H9 (cell line): ENCODE measurements at regions not wholly inside any gene's neighbourhood (a gene's known extent, or its start where the extent isn't known, plus 50 kb on each side); places are given as distances from the start of the nearest gene placed in this dataset.

ENCODE experiments used
- DNase-seq: peaks from one replicate; pipeline ENCODE4 v3.0.0-alpha.2; 2017
- H2AFZ ChIP-seq: one replicate; pipeline ENCODE4 v1.6.1; 2013; ENCODE audit warnings: mild to moderate bottlenecking, low read length, control low read depth, moderate library complexity
- H2AK5ac ChIP-seq: 2 replicates; pipeline ENCODE4 v1.6.1; 2013; ENCODE audit warnings: low read length, control low read depth, mixed read lengths; ENCODE audit not compliant: insufficient read length
- H2BK120ac ChIP-seq: one replicate; pipeline ENCODE4 v1.6.1; 2013; ENCODE audit warnings: low read depth, mild to moderate bottlenecking, low read length, control low read depth, inconsistent platforms; ENCODE audit not compliant: poor library complexity, severe bottlenecking
- H2BK12ac ChIP-seq: 2 replicates; pipeline ENCODE4 v1.6.1; 2013; ENCODE audit warnings: low read length, control low read depth, mixed read lengths, low read depth; ENCODE audit not compliant: insufficient read length
- H2BK15ac ChIP-seq: 2 replicates; pipeline ENCODE4 v1.6.1; 2013; ENCODE audit warnings: low read depth, low read length, control low read depth
- H2BK20ac ChIP-seq: one replicate; pipeline ENCODE4 v1.6.1; 2013; ENCODE audit warnings: low read depth, mild to moderate bottlenecking, low read length, control low read depth, inconsistent platforms; ENCODE audit not compliant: poor library complexity, severe bottlenecking
- H2BK5ac ChIP-seq: 2 replicates; pipeline ENCODE4 v1.6.1; 2013; ENCODE audit warnings: low read length, control low read depth, mixed read lengths; ENCODE audit not compliant: insufficient read length
- H3K14ac ChIP-seq: 2 replicates; pipeline ENCODE4 v1.6.1; 2013; ENCODE audit warnings: low read length, control low read depth; ENCODE audit not compliant: insufficient read depth
- H3K18ac ChIP-seq: 2 replicates; pipeline ENCODE4 v1.6.1; 2013; ENCODE audit warnings: low read depth, mild to moderate bottlenecking, mixed read lengths, low read length, control low read depth; ENCODE audit not compliant: insufficient read length
- H3K23ac ChIP-seq: 2 replicates; pipeline ENCODE4 v1.6.1; 2013; ENCODE audit warnings: low read length, control low read depth, mixed read lengths, low read depth; ENCODE audit not compliant: insufficient read length
- H3K23me2 ChIP-seq: 2 replicates; pipeline ENCODE4 v1.6.1; 2013; ENCODE audit warnings: low read depth, mild to moderate bottlenecking, mixed read lengths, low read length, control low read depth; ENCODE audit not compliant: insufficient read length, poor library complexity, severe bottlenecking
- H3K27ac ChIP-seq: 2 replicates; pipeline ENCODE4 v1.5.1; 2013; ENCODE audit warnings: low read length, control low read depth, mixed read lengths, low read depth; ENCODE audit not compliant: insufficient read length
- H3K27me3 ChIP-seq: 2 replicates; pipeline ENCODE4 v1.6.1; 2013; ENCODE audit warnings: low read length, control low read depth, inconsistent platforms; ENCODE audit not compliant: insufficient read depth
- H3K4ac ChIP-seq: 2 replicates; pipeline ENCODE4 v1.6.1; 2013; ENCODE audit warnings: low read depth, mild to moderate bottlenecking, control low read depth, inconsistent platforms, low read length, moderate library complexity
- H3K4me1 ChIP-seq: 2 replicates; pipeline ENCODE4 v1.6.1; 2013; ENCODE audit warnings: low read length, control low read depth, inconsistent platforms; ENCODE audit not compliant: insufficient read depth
- H3K4me2 ChIP-seq: 2 replicates; pipeline ENCODE4 v1.6.1; 2013; ENCODE audit warnings: low read length, control low read depth, mixed read lengths; ENCODE audit not compliant: insufficient read length, insufficient read depth
- H3K56ac ChIP-seq: 2 replicates; pipeline ENCODE4 v1.6.1; 2013; ENCODE audit warnings: low read depth, mild to moderate bottlenecking, mixed read lengths, low read length, control low read depth; ENCODE audit not compliant: insufficient read length
- H3K79me1 ChIP-seq: 2 replicates; pipeline ENCODE4 v1.6.1; 2013; ENCODE audit warnings: low read depth, mild to moderate bottlenecking, moderate library complexity, low read length, control low read depth, inconsistent platforms; ENCODE audit not compliant: insufficient read depth, poor library complexity, severe bottlenecking
- H3K79me2 ChIP-seq: 2 replicates; pipeline ENCODE4 v1.6.1; 2013; ENCODE audit warnings: low read length, control low read depth, inconsistent platforms; ENCODE audit not compliant: insufficient read depth
- H3K9ac ChIP-seq: 2 replicates; pipeline ENCODE4 v1.6.1; 2013; ENCODE audit warnings: low read length, control low read depth, mixed read lengths; ENCODE audit not compliant: insufficient read length; ENCODE audit errors: extremely low read depth
- H3K9me3 ChIP-seq: one replicate; pipeline ENCODE4 v1.6.1; 2013; ENCODE audit warnings: low read depth, low read length, inconsistent platforms; ENCODE audit not compliant: control insufficient read depth
- H3T11ph ChIP-seq: one replicate; pipeline ENCODE4 v1.6.1; 2013; ENCODE audit warnings: mild to moderate bottlenecking, low read length, control low read depth, inconsistent platforms
- H4K20me1 ChIP-seq: one replicate; pipeline ENCODE4 v1.6.1; 2013; ENCODE audit not compliant: control insufficient read depth, insufficient read length, insufficient read depth
- H4K5ac ChIP-seq: 2 replicates; pipeline ENCODE4 v1.6.1; 2013; ENCODE audit warnings: low read depth, mild to moderate bottlenecking, mixed read lengths, low read length, control low read depth; ENCODE audit not compliant: insufficient read length
- H4K8ac ChIP-seq: replicated peaks from 2 replicates; pipeline ENCODE4 v1.6.1; 2013; ENCODE audit warnings: low read length, control low read depth, mixed read lengths, low read depth; ENCODE audit not compliant: insufficient read length
- H4K91ac ChIP-seq: 2 replicates; pipeline ENCODE4 v1.6.1; 2013; ENCODE audit warnings: low read depth, mild to moderate bottlenecking, moderate library complexity, mixed read lengths, low read length, control low read depth; ENCODE audit not compliant: insufficient read length
- H3K27ac Mint-ChIP-seq, 3 experiments: 2 replicates in 2 of 3; 3 replicates in 1 of 3; pipeline ENCODE4 v1.8.0; 2020 to 2021; ENCODE audit warnings: mixed read lengths in 3 of 3, mild to moderate bottlenecking in 1 of 3, moderate library complexity in 1 of 3
- H3K27me3 Mint-ChIP-seq: 2 replicates; pipeline ENCODE4 v1.8.0; 2021; ENCODE audit warnings: low read depth, mild to moderate bottlenecking, moderate library complexity, mixed read lengths
- H3K36me3 Mint-ChIP-seq, 3 experiments: 2 replicates in 2 of 3; 3 replicates in 1 of 3; pipeline ENCODE4 v1.8.0; 2020 to 2021; ENCODE audit warnings: low read depth in 3 of 3, mixed read lengths in 3 of 3; ENCODE audit not compliant: insufficient read depth in 1 of 3
- H3K4me1 Mint-ChIP-seq, 2 experiments: 2 replicates each; pipeline ENCODE4 v1.8.0; 2020; ENCODE audit warnings: mixed read lengths in 2 of 2
- H3K4me3 Mint-ChIP-seq, 2 experiments: 2 replicates in 1 of 2; 3 replicates in 1 of 2; pipeline ENCODE4 v1.8.0; 2020 to 2021; ENCODE audit warnings: mild to moderate bottlenecking in 2 of 2, mixed read lengths in 2 of 2, moderate library complexity in 1 of 2
- H3K9me3 Mint-ChIP-seq, 2 experiments: 2 replicates in 1 of 2; 3 replicates in 1 of 2; pipeline ENCODE4 v1.8.0; 2020; ENCODE audit warnings: mild to moderate bottlenecking in 2 of 2, mixed read lengths in 2 of 2, moderate library complexity in 1 of 2
- WGBS: extraction: QIAGEN DNeasy Blood & Tissue Kit; methylation state at CpG from one replicate; pipeline ENCODE4 v1.1.7; 2013; ENCODE audit warnings: missing lambda C conversion rate, low lambda C conversion rate, mixed read lengths; ENCODE audit not compliant: insufficient read length; ENCODE audit errors: extremely low coverage; 5-methylcytosine and 5-hydroxymethylcytosine counted together
- TF ChIP-seq, protein P1 (sequence below): fragments of 200-600 bp; sonication (generic); conservative IDR thresholded peaks from 3 replicates; pipeline ENCODE4 v1.8.0; 2021; ENCODE audit warnings: antibody characterized with exemption, mild to moderate bottlenecking

DNA sequence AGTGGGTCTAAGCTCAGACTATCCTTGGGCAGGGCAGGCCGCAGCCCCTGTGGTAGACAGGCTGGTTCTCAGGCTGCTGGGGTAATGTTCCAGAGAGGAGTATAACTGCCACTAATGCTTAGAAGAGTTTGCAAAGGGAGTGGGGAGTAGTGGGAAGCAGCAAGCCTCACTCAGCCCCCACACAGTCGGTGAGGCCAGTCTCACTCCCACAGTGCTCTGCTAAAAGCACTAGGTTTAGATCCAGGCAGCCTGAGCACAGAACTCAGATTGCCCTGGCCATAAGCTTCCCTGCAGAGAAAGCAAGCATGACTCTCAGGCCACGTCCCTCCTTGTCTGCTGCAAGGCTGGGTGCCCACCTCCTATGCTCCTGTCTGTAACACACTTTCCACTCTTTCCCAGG is 69.4 kb upstream of the HCN1 start:
- Histone ChIP-seq H4K8ac (no peak overlapping the region), H3T11ph (no peak overlapping the region), H3K4ac (no peak overlapping the region), H3K14ac (peak overlapping the region; percentile 8; the same call in 1 of the 2 replicates), H2AK5ac (no peak overlapping the region), H3K79me1 (no peaks in the 10 kb centered on the region), H3K23me2 (no peaks in the 10 kb centered on the region), H3K4me2 (no peak overlapping the region), H3K79me2 (no peaks in the 10 kb centered on the region), H2BK5ac (no peak overlapping the region), H4K20me1 (no peaks in the 10 kb centered on the region), H4K5ac (no peak overlapping the region), H2AFZ (no peak overlapping the region), H3K9me3 (no peaks in the 10 kb centered on the region), H2BK120ac (no peak overlapping the region), H4K91ac (no peak overlapping the region), H3K4me1 (no peaks in the 10 kb centered on the region), H2BK15ac (no peak overlapping the region), H3K27ac (no peak overlapping the region), H3K18ac (no peak overlapping the region), H3K23ac (no peak overlapping the region), H2BK12ac (no peak overlapping the region), H3K27me3 (no peaks in the 10 kb centered on the region), H3K9ac (no peak overlapping the region), H2BK20ac (no peak overlapping the region), H3K56ac (no peak overlapping the region)
- no peaks in the 10 kb centered on the region for H3K27me3 Mint-ChIP-seq
- H3K36me3 Mint-ChIP-seq: no peaks in the 10 kb centered on the region; a peak in 1 of 7 replicates
- H3K4me3 Mint-ChIP-seq: no peak overlapping the region
- DNase-seq: no peak
- no peak overlapping the region for H3K27ac Mint-ChIP-seq
- peaks cover 15 to 20% of the 10 kb centered on the region in 2 experiments; a peak in 4 of 5 replicates for H3K9me3 Mint-ChIP-seq
- TF ChIP-seq, protein P1, sequence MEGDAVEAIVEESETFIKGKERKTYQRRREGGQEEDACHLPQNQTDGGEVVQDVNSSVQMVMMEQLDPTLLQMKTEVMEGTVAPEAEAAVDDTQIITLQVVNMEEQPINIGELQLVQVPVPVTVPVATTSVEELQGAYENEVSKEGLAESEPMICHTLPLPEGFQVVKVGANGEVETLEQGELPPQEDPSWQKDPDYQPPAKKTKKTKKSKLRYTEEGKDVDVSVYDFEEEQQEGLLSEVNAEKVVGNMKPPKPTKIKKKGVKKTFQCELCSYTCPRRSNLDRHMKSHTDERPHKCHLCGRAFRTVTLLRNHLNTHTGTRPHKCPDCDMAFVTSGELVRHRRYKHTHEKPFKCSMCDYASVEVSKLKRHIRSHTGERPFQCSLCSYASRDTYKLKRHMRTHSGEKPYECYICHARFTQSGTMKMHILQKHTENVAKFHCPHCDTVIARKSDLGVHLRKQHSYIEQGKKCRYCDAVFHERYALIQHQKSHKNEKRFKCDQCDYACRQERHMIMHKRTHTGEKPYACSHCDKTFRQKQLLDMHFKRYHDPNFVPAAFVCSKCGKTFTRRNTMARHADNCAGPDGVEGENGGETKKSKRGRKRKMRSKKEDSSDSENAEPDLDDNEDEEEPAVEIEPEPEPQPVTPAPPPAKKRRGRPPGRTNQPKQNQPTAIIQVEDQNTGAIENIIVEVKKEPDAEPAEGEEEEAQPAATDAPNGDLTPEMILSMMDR: no peak
- WGBS: no CpG with 5 or more reads among the region's 3 CpGs
- H3K4me1 Mint-ChIP-seq: no peaks in the 10 kb centered on the region
